RCC 7860 (cell line): ENCODE measurements at regions not wholly inside any gene's neighbourhood (a gene's known extent, or its start where the extent isn't known, plus 50 kb on each side); places are given as distances from the start of the nearest gene placed in this dataset.
A peak's percentile ranks its signal among the peaks of the same experiment; 100 is the strongest.
"Not testable (repeated sequence)": the region's sequence is repeated elsewhere in the genome, so short reads cannot be mapped to it uniquely, and the experiment has no call there.

Source experiments
- DNase-seq: peaks from one replicate; pipeline ENCODE4 v3.0.0-alpha.2; 2015; ENCODE audit warnings: low spot score
- FAIRE-seq: peaks from 2 replicates; lab custom pipeline; 2012; peaks lifted over from hg19 to GRCh38; lab: Jason Lieb, UNC

GRCh38 chrX:13387666-13388494 lies 68.0 kb upstream of the ATXN3L start:
- peak; percentile 42 for DNase-seq

GRCh38 chrX:13386636-13387035 lies 66.8 kb upstream of the ATXN3L start:
- no peak for FAIRE-seq

More at GRCh38 chrX:13387666-13388494, 68.0 kb upstream of the ATXN3L start:
- FAIRE-seq = peak; percentile 31

GRCh38 chrX:13386092-13386491 lies 66.2 kb upstream of the ATXN3L start:
- DNase-seq = no peak
- FAIRE-seq = no peak

More at GRCh38 chrX:13386636-13387035, 66.8 kb upstream of the ATXN3L start:
- no peak for DNase-seq

- FAIRE-seq (no peak), DNase-seq (no peak)
These were observed 64.1 kb upstream of the ATXN3L start for GRCh38 chrX:13383907-13384306.

GRCh38 chrX:13381514-13381913 lies 61.7 kb upstream of the ATXN3L start:
- no peak for DNase-seq
- no peak for FAIRE-seq

GRCh38 chrX:13380211-13380610 lies 60.4 kb upstream of the ATXN3L start:
- FAIRE-seq (peak; percentile 55), DNase-seq (no peak)

- FAIRE-seq = not testable (repeated sequence)
These were observed 59.0 kb upstream of the ATXN3L start for GRCh38 chrX:13378562-13379518.

GRCh38 chrX:13377550-13377934 lies 57.7 kb upstream of the ATXN3L start:
- DNase-seq = no peak
- FAIRE-seq = no peak

More at GRCh38 chrX:13378562-13379518, 59.0 kb upstream of the ATXN3L start:
- not testable (repeated sequence) for DNase-seq

- DNase-seq (peak; percentile 34), FAIRE-seq (peak; percentile 87)
These were observed 57.1 kb upstream of the ATXN3L start for GRCh38 chrX:13376857-13377549.

GRCh38 chrX:13375596-13375995 lies 55.7 kb upstream of the ATXN3L start:
- FAIRE-seq, DNase-seq: not testable (repeated sequence)

GRCh38 chrX:13374364-13374763 lies 54.5 kb upstream of the ATXN3L start:
- FAIRE-seq (no peak), DNase-seq (no peak)

- FAIRE-seq (no peak), DNase-seq (peak; percentile 17)
These were observed 53.8 kb upstream of the ATXN3L start for GRCh38 chrX:13373431-13374187.

- FAIRE-seq (no peak), DNase-seq (no peak)
These were observed 53.2 kb upstream of the ATXN3L start for GRCh38 chrX:13373027-13373426.

- no peak for FAIRE-seq
- no peak for DNase-seq
These were observed 52.5 kb upstream of the ATXN3L start for GRCh38 chrX:13372203-13372980.

GRCh38 chrX:13371186-13371585 lies 51.3 kb upstream of the ATXN3L start:
- FAIRE-seq (no peak), DNase-seq (no peak)

- FAIRE-seq = no peak
- no peak for DNase-seq
These were observed 50.9 kb upstream of the ATXN3L start for GRCh38 chrX:13370713-13371112.
